22Rv1 (cell line): ENCODE measurements at regions not wholly inside any gene's neighbourhood (a gene's known extent, or its start where the extent isn't known, plus 50 kb on each side); places are given as distances from the start of the nearest gene placed in this dataset.

ENCODE experiments used
- H3K27ac ChIP-seq: fragments of 450-650 bp; 2 replicates; pipeline ENCODE4 v1.5.1; 2017
- ZFX ChIP-seq: fragments of 450-650 bp; IDR thresholded peaks from 2 replicates; pipeline ENCODE4 v1.6.1; 2017; ENCODE audit warnings: antibody characterized with exemption, borderline replicate concordance
- TF ChIP-seq, protein P1 (sequence below): fragments of 450-650 bp; IDR thresholded peaks from 2 replicates; pipeline ENCODE4 v1.5.1; 2017; ENCODE audit warnings: mild to moderate bottlenecking

DNA sequence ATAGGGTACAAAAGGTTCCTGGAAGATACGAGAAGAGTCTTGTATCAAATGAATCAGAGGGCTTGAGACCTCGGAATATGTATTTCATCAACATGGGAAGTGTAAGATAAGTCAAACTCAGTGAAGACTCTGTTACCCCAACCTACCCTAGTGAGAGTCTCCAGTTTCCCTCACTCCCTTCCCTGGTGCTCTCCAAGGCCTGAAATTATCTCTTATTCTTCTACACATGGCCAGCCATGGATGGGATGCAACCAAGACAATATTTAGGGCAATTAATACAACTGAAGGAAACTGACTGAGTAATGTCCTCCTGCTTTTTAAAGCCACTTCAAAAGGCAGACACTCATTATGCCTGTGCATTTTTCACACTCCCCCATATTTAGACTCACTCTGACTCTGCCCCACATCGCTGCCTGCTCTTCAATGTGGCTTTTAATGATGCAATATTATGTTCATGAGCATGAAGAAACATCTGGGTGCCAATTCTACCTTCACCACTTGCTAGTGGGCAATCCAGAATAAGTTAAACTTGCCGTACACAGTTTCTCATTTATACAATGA, 137.1 kb upstream of the THBS1 start:
- H3K27ac ChIP-seq, result no peak overlapping the region
- TF ChIP-seq ZFX, result no peak
- TF ChIP-seq, protein P1, sequence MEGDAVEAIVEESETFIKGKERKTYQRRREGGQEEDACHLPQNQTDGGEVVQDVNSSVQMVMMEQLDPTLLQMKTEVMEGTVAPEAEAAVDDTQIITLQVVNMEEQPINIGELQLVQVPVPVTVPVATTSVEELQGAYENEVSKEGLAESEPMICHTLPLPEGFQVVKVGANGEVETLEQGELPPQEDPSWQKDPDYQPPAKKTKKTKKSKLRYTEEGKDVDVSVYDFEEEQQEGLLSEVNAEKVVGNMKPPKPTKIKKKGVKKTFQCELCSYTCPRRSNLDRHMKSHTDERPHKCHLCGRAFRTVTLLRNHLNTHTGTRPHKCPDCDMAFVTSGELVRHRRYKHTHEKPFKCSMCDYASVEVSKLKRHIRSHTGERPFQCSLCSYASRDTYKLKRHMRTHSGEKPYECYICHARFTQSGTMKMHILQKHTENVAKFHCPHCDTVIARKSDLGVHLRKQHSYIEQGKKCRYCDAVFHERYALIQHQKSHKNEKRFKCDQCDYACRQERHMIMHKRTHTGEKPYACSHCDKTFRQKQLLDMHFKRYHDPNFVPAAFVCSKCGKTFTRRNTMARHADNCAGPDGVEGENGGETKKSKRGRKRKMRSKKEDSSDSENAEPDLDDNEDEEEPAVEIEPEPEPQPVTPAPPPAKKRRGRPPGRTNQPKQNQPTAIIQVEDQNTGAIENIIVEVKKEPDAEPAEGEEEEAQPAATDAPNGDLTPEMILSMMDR, result no peak

DNA sequence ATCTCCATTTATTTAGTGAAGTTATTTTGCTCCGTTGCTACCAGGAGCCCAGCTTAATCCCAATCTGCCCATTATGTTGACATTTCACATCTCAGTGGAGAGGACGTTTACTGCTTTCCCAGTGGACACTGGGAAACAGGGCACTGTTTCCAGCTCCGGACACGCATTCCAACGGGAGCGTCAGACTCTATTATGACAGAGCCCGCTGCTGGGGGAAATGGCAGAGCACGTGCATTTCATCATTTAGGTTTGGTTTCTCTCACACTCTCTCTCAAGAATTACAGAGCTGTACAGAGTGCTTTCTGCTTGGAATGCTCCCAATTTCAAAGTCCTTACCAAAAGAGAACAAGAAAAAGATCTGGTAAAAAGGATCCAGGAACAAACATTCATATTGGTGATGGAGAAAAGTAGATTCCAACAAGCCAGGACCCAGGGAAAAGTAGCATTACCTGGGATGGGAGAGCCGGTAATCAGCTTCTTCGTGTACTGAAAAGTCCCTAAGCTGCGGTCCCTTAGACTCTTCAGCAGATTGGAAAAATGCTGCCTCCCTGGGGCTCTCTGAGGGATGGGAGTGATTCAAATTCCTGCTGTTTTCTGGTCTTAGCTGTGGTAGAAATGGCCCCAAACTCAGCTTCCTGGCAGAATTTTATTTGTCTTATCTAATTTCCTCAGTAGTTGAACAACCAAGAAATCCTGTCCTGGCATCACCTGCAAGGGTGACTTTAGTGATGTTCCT, 136.0 kb upstream of the THBS1 start:
- TF ChIP-seq ZFX, result no peak
- TF ChIP-seq, protein P1, result no peak
- no peak overlapping the region for H3K27ac ChIP-seq

DNA sequence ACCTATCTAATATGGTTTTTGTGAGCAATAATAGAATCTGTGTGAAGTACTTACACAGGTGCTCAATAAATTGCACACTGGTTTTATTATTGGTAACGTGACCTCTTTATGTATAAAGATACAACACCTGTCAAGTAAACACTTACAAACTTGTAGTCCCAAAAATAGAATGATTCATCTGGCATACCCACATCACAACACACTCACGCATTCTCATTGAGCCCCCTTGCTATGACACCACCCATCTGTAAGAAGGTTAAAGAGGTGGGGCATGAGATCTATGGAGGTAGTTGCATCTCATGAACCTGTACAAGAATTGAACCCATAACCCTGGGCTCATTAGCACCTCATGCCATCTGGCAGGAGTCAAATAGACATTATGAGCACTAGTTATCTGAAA, 134.9 kb upstream of the THBS1 start:
- TF ChIP-seq, protein P1, result no peak
- no peak for TF ChIP-seq ZFX
- no peak overlapping the region for H3K27ac ChIP-seq

DNA sequence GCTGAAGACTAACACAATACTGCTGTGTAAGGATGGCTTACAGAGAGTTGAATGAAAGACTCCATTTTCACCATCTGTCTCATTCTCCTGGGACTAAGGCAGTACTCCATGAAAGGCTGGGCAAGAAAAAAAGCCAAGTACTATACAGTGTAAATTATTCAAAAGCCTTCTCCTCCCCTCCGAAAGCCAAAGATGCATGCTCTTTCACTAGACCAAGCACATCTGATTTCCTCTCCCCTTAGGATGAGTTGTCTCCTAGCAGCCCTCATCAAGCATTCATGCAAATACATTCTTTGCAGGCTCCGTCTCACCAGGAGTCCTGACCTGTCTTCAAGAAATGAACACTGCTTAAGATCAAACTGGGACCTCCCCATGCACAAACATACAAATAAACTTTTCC, 133.5 kb upstream of the THBS1 start:
- TF ChIP-seq, protein P1, result no peak
- TF ChIP-seq ZFX, result no peak
- no peak overlapping the region for H3K27ac ChIP-seq

DNA sequence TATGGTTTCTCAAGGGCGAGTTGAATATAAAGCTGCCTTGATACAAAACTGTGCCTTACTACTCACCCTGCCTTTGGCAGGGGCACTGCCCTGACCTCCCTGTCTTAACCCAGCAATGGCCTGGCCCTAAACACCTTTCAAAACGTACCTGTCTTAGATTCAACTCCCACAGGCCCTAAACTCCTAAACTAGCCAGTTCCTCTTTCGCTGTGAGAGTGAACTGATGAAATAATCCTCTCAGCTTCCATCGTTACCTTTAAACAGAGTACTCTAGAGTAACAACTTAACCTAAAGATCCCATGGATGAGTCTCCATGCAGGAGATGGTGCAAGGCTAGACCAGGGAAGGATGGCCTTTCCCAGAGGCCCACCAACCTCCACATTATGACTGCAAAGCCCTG, 133.0 kb upstream of the THBS1 start:
- no peak for TF ChIP-seq ZFX
- TF ChIP-seq, protein P1, result no peak
- no peak overlapping the region for H3K27ac ChIP-seq

DNA sequence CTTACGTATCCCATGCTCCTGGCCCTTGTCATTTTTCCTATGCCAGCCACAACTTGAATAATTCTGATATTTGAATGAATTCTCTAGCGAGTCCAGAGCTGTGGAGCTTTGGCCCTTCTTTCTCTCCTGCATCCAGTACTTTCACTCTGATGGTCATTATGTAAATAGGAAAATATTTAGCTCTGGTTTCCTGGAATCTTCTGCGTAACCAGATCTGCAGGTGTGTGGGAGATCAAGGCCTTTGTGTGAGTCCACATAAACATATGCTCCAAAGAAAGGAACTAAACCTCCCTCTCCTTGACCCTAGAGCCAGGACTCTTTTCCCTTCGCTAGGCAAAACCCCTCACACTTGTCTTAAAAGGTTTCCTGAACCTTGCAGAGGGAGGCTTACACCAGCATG, 132.5 kb upstream of the THBS1 start:
- no peak overlapping the region for H3K27ac ChIP-seq
- TF ChIP-seq, protein P1, result no peak
- TF ChIP-seq ZFX, result no peak

DNA sequence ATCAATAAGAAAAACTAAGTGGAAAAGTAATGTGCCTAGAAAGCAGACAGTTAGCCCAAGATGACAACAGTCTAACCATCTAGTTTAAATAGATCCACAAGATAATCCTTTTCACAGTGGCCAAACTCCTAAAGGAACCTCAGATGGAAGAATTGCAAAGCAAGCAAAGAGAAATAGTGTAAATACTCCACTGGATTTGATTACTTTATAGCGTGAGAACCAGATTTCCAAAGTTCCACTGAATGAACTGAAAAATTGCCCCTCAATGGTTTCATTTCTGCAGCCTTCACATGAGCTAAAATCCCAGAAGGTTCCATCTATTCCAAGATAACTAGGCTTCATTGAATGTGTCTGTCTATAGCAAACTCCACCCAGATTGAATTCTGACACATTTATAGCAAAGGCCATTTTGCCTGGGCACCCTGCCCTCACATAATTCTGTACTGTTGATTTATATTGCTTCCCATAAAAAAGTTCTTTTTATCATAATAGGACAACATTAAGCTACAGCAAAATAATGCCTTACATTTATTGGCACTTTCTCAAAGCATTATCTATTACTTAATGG, 129.7 kb upstream of the THBS1 start:
- TF ChIP-seq, protein P1, result no peak
- TF ChIP-seq ZFX, result no peak

More for the DNA sequence above, 129.7 kb upstream of the THBS1 start:
- H3K27ac ChIP-seq, result no peak overlapping the region
